ENCODE measurements at regions not wholly inside any gene's neighbourhood (a gene's known extent, or its start where the extent isn't known, plus 50 kb on each side); places are given as distances from the start of the nearest gene placed in this dataset.

- TF ChIP-seq BHLHE40 (IDR thresholded peaks at IDR 0.05; ENCODE audit: borderline replicate concordance) (no peak), TARDBP (IDR thresholded peaks at IDR 0.05) (no peak), FOXA1 (IDR thresholded peaks at IDR 0.05) (no peak), LEF1 (IDR thresholded peaks at IDR 0.05; ENCODE audit: borderline replicate concordance) (no peak), SUZ12 (IDR thresholded peaks at IDR 0.05) (no peak), NFRKB (IDR thresholded peaks at IDR 0.05) (no peak), PKNOX1 (IDR thresholded peaks at IDR 0.05) (no peak)
These were observed 76.5 kb upstream of the ATF7IP2 start for GRCh38 chr16:10309271-10309932.
